Activated CD4-positive, CD25-positive, alpha-beta regulatory T cell treated with anti-CD3 and anti-CD28 coated beads, Interleukin-2, amount 50 U/mL, for 72 hours (primary cell): ENCODE measurements at regions not wholly inside any gene's neighbourhood (a gene's known extent, or its start where the extent isn't known, plus 50 kb on each side); places are given as distances from the start of the nearest gene placed in this dataset.
"Not testable (repeated sequence)": the region's sequence is repeated elsewhere in the genome, so short reads cannot be mapped to it uniquely, and the experiment has no call there.

Source experiments
- DNase-seq: peaks from one replicate; pipeline ENCODE4 v3.0.0; 2021

- not testable (repeated sequence) for DNase-seq
Measured at GRCh38 chr6:142016666-142017065, 116.1 kb upstream of the GJE1 start.

- DNase-seq, result not testable (repeated sequence)
Measured at GRCh38 chr6:142015463-142015862, 117.3 kb upstream of the GJE1 start.

- DNase-seq, result no peak
Measured at GRCh38 chr6:142015011-142015410, 117.7 kb upstream of the GJE1 start.

GRCh38 chr6:142014515-142014914 is 118.2 kb upstream of the GJE1 start:
- no peak for DNase-seq

GRCh38 chr6:142013875-142014495 is 118.7 kb upstream of the GJE1 start:
- no peak for DNase-seq

- DNase-seq, result no peak
Measured at GRCh38 chr6:142013287-142013686, 119.4 kb upstream of the GJE1 start.

- DNase-seq, result no peak
Measured at GRCh38 chr6:142011775-142012174, 121.0 kb upstream of the GJE1 start.

GRCh38 chr6:142011156-142011555 is 121.6 kb upstream of the GJE1 start:
- DNase-seq, result no peak

- no peak for DNase-seq
Measured at GRCh38 chr6:142009647-142010046, 123.1 kb upstream of the GJE1 start.

GRCh38 chr6:142008781-142009180 is 123.9 kb upstream of the GJE1 start:
- no peak for DNase-seq

- DNase-seq, result no peak
Measured at GRCh38 chr6:142008016-142008735, 124.5 kb upstream of the GJE1 start.

- no peak for DNase-seq
Measured at GRCh38 chr6:142005021-142005420, 127.7 kb upstream of the GJE1 start.

GRCh38 chr6:142002825-142003405 is 129.8 kb upstream of the GJE1 start:
- DNase-seq, result no peak

- no peak for DNase-seq
Measured at GRCh38 chr6:141996823-141997222, 135.9 kb upstream of the GJE1 start.

GRCh38 chr6:141992109-141992508 is 140.6 kb upstream of the GJE1 start:
- DNase-seq, result no peak

- DNase-seq, result no peak
Measured at GRCh38 chr6:141990840-141991239, 141.9 kb upstream of the GJE1 start.

GRCh38 chr6:141989706-141989959 is 143.1 kb upstream of the GJE1 start:
- no peak for DNase-seq

GRCh38 chr6:141988954-141989705 is 143.6 kb upstream of the GJE1 start:
- no peak for DNase-seq

- no peak for DNase-seq
Measured at GRCh38 chr6:141988327-141988726, 144.4 kb upstream of the GJE1 start.

- no peak for DNase-seq
Measured at GRCh38 chr6:141986457-141986856, 146.3 kb upstream of the GJE1 start.

- no peak for DNase-seq
Measured at GRCh38 chr6:141981190-141981589, 151.5 kb upstream of the GJE1 start.

- no peak for DNase-seq
Measured at GRCh38 chr6:141977782-141978181, 154.9 kb upstream of the GJE1 start.

- no peak for DNase-seq
Measured at GRCh38 chr6:141976994-141977393, 155.7 kb upstream of the GJE1 start.
